A673 (cell line): ENCODE measurements at regions not wholly inside any gene's neighbourhood (a gene's known extent, or its start where the extent isn't known, plus 50 kb on each side); places are given as distances from the start of the nearest gene placed in this dataset.

Experiments
- EZH2 ChIP-seq: fragments of 200-600 bp; sonication (generic); IDR thresholded peaks from 2 replicates; pipeline ENCODE4 v1.6.1; 2017; ENCODE audit warnings: borderline replicate concordance, low read depth, mild to moderate bottlenecking, mixed read lengths, antibody characterized with exemption, low read length; ENCODE audit not compliant: poor library complexity, severe bottlenecking
- TF ChIP-seq, protein P1 (sequence below): fragments of 300-800, 200-600 bp; sonication (generic); conservative IDR thresholded peaks from 2 replicates; pipeline ENCODE4 v1.5.1; 2017; ENCODE audit warnings: low read depth, mild to moderate bottlenecking, antibody characterized with exemption, low read length, moderate library complexity, mixed read lengths

DNA sequence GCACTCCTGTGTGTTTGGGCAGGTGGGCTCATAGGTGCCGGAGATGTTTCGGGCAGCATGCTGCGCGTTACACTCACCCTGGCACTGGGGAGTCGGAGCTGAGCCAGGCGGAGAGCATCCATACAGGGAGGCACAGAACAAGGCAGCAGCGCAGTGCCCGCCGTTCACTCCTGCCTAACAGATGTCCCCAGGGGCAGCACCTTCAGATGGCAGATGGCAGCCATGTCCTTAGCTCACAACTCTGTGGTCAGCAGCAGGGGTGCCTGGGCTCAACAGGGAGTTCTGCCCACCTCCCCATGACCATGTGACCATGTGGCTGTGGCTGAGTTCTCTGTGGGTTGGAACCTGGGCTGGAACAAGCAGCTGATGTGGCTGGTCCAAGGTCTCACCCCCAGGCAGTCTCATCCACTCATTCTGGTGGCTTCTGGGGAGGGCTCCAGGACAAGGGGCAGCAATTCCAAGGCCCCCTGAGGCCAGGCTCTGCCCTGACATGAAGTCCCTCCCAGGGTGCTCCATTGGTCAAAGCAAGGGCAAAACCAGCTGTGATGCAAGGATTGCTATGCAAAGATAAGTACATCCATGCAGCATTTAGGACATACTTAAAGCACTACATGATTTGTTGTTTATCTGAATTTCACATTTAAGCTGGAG is 64.2 kb downstream of the MRPL36 start:
- TF ChIP-seq, protein P1, sequence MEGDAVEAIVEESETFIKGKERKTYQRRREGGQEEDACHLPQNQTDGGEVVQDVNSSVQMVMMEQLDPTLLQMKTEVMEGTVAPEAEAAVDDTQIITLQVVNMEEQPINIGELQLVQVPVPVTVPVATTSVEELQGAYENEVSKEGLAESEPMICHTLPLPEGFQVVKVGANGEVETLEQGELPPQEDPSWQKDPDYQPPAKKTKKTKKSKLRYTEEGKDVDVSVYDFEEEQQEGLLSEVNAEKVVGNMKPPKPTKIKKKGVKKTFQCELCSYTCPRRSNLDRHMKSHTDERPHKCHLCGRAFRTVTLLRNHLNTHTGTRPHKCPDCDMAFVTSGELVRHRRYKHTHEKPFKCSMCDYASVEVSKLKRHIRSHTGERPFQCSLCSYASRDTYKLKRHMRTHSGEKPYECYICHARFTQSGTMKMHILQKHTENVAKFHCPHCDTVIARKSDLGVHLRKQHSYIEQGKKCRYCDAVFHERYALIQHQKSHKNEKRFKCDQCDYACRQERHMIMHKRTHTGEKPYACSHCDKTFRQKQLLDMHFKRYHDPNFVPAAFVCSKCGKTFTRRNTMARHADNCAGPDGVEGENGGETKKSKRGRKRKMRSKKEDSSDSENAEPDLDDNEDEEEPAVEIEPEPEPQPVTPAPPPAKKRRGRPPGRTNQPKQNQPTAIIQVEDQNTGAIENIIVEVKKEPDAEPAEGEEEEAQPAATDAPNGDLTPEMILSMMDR: no peak
- no peak for TF ChIP-seq EZH2
